Loucy (cell line): ENCODE measurements at regions not wholly inside any gene's neighbourhood (a gene's known extent, or its start where the extent isn't known, plus 50 kb on each side); places are given as distances from the start of the nearest gene placed in this dataset.

ENCODE experiments used
- H2AFZ ChIP-seq: fragments of 200-600 bp; sonication (generic); 2 replicates; pipeline ENCODE4 v1.6.0; 2016; ENCODE audit warnings: antibody characterized with exemption, mild to moderate bottlenecking, low read length, moderate library complexity
- H3F3A ChIP-seq: fragments of 200-600 bp; 2 replicates; pipeline ENCODE4 v1.6.0; 2016; ENCODE audit warnings: antibody characterized with exemption, low read depth, mild to moderate bottlenecking
- H3K27me3 ChIP-seq: fragments of 200-600 bp; sonication (generic); 2 replicates; pipeline ENCODE4 v1.6.1; 2014; ENCODE audit warnings: low read length, mild to moderate bottlenecking; ENCODE audit not compliant: insufficient read depth, poor library complexity, severe bottlenecking
- H3K36me3 ChIP-seq: fragments of 200-600 bp; sonication (generic); 2 replicates; pipeline ENCODE4 v1.6.1; 2016; ENCODE audit warnings: low read length; ENCODE audit not compliant: insufficient read depth
- H3K4me1 ChIP-seq: fragments of 200-600 bp; sonication (generic); 2 replicates; pipeline ENCODE4 v1.5.1; 2014; ENCODE audit warnings: low read length, mild to moderate bottlenecking; ENCODE audit not compliant: insufficient read depth, poor library complexity, severe bottlenecking
- H3K4me2 ChIP-seq: fragments of 200-600 bp; sonication (generic); 2 replicates; pipeline ENCODE4 v1.6.0; 2014; ENCODE audit warnings: antibody characterized with exemption, low read length, low read depth, mild to moderate bottlenecking; ENCODE audit not compliant: poor library complexity, severe bottlenecking
- H3K4me3 ChIP-seq: fragments of 200-600 bp; sonication (generic); 2 replicates; pipeline ENCODE4 v1.5.1; 2014; ENCODE audit warnings: low read length, mild to moderate bottlenecking, mixed read lengths; ENCODE audit not compliant: poor library complexity, severe bottlenecking
- H3K79me2 ChIP-seq: fragments of 200-600 bp; sonication (generic); 2 replicates; pipeline ENCODE4 v1.6.1; 2014; ENCODE audit warnings: low read length; ENCODE audit not compliant: insufficient read depth
- H3K9ac ChIP-seq: fragments of 200-600 bp; sonication (generic); 2 replicates; pipeline ENCODE4 v1.6.0; 2014; ENCODE audit warnings: mild to moderate bottlenecking, low read depth, low read length, moderate library complexity; ENCODE audit not compliant: poor library complexity, severe bottlenecking
- H3K9me2 ChIP-seq: fragments of 200-600 bp; sonication (generic); replicated peaks from 2 replicates; pipeline ENCODE4 v1.6.1; 2016; ENCODE audit warnings: low read depth, low read length, mixed read lengths
- H3K9me3 ChIP-seq: fragments of 200-600 bp; sonication (generic); 2 replicates; pipeline ENCODE4 v1.6.1; 2014; ENCODE audit warnings: mild to moderate bottlenecking, antibody characterized with exemption, low read length, low read depth; ENCODE audit not compliant: insufficient read depth
- H4K20me1 ChIP-seq: fragments of 200-600 bp; sonication (generic); 2 replicates; pipeline ENCODE4 v1.6.0; 2014; ENCODE audit warnings: antibody characterized with exemption, low read length, mild to moderate bottlenecking; ENCODE audit not compliant: insufficient read depth, poor library complexity, severe bottlenecking
- EZH2phosphoT487 ChIP-seq: fragments of 200-600 bp; IDR thresholded peaks from 2 replicates; pipeline ENCODE4 v1.6.1; 2018; ENCODE audit warnings: antibody characterized with exemption, mild to moderate bottlenecking, moderate library complexity, borderline replicate concordance
- TF ChIP-seq, protein P1 (sequence below): fragments of 200-600 bp; sonication (generic); conservative IDR thresholded peaks from 2 replicates; pipeline ENCODE4 v1.5.1; 2014; ENCODE audit warnings: mild to moderate bottlenecking, antibody characterized with exemption, low read length

DNA sequence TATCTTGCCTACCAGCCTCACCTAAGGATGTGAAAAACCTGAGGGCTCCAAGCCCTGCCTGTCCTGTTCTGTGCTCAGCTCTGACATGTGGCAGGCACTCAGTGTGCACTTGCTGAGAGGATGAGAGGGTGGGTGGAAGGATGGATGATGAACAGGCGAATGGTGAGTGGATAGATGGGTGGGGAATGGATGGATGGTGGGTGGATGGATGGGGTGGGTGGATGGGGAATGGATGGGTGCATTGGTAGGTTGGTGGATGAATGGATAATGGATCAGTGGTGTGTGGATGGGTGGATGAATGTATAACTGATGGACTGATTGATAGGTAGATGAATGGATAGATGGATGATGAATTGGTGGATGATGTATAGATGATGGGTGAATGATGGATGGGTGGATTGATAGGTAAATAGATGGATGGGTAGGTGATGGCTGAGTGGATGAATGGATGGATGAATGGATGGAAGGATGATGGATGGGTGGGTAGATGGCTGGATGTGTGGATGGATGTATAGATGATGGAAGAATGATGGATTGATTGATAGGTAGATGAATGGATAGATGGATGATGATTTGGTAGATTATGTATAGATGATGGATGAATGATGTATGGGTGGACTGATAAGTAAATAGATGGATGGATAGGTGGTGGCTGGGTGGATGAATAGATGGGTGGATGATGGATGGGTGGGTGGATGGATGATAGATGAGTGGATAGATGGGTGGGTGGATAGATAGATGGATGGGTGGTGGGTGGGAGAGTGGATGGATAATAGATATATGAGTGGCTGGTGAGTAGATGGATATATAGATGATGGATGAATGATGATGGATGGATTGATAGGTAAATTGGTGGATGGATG, 69.3 kb upstream of the NKX1-1 start:
- Histone ChIP-seq H3K4me1 (no peaks in the 10 kb centered on the region), H3K36me3 (no peaks in the 10 kb centered on the region), H2AFZ (no peak overlapping the region), H3K4me2 (no peak overlapping the region), H3K27me3 (no peaks in the 10 kb centered on the region), H3K9ac (no peak overlapping the region), H3K9me3 (peaks cover 8% of the 10 kb centered on the region; the same call in 1 of the 2 replicates), H3K79me2 (no peaks in the 10 kb centered on the region), H3F3A (no peaks in the 10 kb centered on the region), H4K20me1 (no peaks in the 10 kb centered on the region), H3K4me3 (no peak overlapping the region), H3K9me2 (no peaks in the 10 kb centered on the region)
- TF ChIP-seq, protein P1, sequence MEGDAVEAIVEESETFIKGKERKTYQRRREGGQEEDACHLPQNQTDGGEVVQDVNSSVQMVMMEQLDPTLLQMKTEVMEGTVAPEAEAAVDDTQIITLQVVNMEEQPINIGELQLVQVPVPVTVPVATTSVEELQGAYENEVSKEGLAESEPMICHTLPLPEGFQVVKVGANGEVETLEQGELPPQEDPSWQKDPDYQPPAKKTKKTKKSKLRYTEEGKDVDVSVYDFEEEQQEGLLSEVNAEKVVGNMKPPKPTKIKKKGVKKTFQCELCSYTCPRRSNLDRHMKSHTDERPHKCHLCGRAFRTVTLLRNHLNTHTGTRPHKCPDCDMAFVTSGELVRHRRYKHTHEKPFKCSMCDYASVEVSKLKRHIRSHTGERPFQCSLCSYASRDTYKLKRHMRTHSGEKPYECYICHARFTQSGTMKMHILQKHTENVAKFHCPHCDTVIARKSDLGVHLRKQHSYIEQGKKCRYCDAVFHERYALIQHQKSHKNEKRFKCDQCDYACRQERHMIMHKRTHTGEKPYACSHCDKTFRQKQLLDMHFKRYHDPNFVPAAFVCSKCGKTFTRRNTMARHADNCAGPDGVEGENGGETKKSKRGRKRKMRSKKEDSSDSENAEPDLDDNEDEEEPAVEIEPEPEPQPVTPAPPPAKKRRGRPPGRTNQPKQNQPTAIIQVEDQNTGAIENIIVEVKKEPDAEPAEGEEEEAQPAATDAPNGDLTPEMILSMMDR = no peak
- no peak for TF ChIP-seq EZH2phosphoT487

DNA sequence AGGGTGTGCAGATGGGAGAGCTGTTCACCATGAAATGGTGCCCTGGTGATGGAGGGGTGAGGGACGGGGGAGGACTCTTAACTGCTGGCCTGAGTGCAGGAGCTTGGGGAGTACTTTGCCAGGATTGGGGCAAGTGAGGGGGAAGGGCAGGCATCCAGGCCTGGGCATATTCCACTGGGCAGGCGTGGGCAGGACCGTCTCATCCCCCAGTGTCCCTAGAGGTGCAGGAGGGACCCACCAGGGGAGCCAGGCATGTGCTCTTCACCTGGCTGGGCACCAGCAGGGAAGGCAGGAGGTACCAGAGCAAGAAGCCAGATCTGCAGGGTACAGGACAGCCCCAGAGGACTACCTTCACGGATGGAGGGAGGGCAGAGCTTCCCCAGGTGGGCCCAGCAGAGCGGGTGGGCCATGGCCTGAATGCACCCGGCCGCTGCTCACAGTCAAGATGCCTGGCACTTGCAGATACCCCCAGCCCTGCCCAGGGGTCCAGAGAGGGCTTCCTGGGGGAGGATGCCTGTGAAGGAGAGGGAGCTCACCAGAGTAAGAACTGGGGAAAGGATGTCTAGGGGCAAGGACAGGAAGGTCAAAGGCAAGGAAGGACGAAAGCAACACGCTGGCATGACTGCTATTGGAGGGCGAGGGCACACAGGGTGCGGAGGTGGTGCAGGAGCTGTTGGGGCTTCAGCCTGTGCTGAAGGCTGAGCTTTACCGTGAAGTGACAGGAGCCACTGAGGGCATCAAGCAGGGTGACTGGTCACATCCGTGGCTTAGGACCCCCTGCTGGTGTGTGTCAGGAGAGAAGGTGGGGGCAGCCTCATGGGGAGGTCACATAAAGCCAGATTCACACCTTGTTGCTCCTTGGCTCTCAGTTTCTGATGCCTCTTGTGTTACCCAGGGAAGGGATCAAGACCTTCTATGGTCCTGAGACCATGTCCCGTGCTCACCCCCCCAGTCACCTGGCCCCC, 68.2 kb upstream of the NKX1-1 start:
- no peaks in the 10 kb centered on the region for H3K79me2 ChIP-seq
- TF ChIP-seq, protein P1 = no peak
- no peak for TF ChIP-seq EZH2phosphoT487
- peaks cover 7% of the 10 kb centered on the region; the same call in 1 of the 2 replicates for H3K9me3 ChIP-seq
- no peak overlapping the region for H3K9ac ChIP-seq
- no peak overlapping the region for H3K4me2 ChIP-seq
- no peaks in the 10 kb centered on the region for H3K9me2 ChIP-seq
- no peak overlapping the region for H3K4me3 ChIP-seq
- H3K36me3 ChIP-seq = no peaks in the 10 kb centered on the region
- no peaks in the 10 kb centered on the region for H3K27me3 ChIP-seq
- H3F3A ChIP-seq = no peaks in the 10 kb centered on the region
- H3K4me1 ChIP-seq = no peaks in the 10 kb centered on the region
- no peaks in the 10 kb centered on the region for H4K20me1 ChIP-seq
- H2AFZ ChIP-seq = no peak overlapping the region

DNA sequence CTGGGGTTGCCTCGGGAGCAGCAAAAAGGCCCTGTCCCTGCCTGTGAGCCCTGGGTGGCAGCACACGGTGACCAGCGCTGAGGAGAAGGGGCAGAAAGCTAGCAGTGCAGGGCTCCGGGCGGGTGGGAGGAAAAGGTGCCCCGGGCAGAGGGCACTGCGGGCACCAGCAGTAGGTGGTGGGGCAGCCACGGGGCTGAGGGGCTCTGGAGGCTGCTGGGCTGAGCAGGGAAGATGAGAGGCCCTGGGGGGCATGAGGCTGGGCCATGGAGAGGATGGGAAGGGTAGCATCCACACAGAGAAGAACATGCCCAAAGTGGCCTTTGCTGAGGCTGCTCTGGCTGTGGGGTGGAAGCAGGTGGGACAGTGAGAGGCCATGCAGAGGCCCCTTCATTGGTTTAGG, 67.5 kb upstream of the NKX1-1 start:
- no peak overlapping the region for H3K4me2 ChIP-seq
- H3K9me3 ChIP-seq = peaks cover 7% of the 10 kb centered on the region; the same call in 1 of the 2 replicates
- no peak overlapping the region for H3K4me3 ChIP-seq
- H3K79me2 ChIP-seq = no peaks in the 10 kb centered on the region
- H3K4me1 ChIP-seq = no peaks in the 10 kb centered on the region
- no peaks in the 10 kb centered on the region for H4K20me1 ChIP-seq
- no peaks in the 10 kb centered on the region for H3F3A ChIP-seq
- H3K9me2 ChIP-seq = no peaks in the 10 kb centered on the region
- no peak overlapping the region for H3K9ac ChIP-seq
- no peaks in the 10 kb centered on the region for H3K36me3 ChIP-seq
- no peaks in the 10 kb centered on the region for H3K27me3 ChIP-seq
- H2AFZ ChIP-seq = no peak overlapping the region
- TF ChIP-seq EZH2phosphoT487 = no peak
